ENCODE measurements at regions not wholly inside any gene's neighbourhood (a gene's known extent, or its start where the extent isn't known, plus 50 kb on each side); places are given as distances from the start of the nearest gene placed in this dataset.

DNA sequence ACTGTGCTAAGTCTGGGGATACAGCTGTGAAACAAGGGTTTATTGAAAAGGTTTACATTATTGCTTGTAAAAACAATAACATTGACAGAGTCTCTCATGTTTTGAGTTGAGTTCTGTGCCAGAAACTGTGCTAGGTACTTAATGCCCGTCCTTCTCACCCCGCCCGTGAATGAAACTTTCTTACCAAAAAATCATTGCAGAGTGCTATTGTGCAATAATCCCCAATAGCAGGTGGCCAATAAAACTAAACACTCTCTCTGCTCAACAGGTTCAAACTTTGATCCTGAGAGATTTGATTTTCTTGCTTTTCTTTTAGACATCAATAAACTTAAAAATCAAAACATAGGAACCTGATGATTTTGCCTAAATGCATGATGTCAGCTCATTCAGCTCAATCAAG, 441.6 kb downstream of the HAPSTR1 start:
- DNase-seq = no peak

DNA sequence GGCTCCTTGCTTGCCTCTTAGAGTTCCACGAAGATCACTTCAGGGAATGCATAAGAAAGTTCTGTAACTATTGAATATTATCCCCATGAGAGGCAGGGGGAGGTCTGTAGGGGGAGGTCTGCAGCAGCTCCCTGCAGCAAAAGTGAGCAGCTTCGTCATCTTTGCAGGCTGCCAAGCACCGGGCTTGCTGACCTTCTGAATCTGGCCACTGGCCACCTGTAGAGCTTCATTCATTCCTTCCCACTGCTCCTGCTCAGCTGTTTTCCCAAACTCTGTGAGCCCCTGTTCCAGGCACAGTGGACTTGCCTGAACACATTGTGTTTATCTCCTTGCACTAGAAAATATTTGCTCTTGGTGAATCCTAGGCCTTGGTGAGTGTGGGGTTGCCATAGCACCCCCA, 443.3 kb downstream of the HAPSTR1 start:
- no peak for DNase-seq

DNA sequence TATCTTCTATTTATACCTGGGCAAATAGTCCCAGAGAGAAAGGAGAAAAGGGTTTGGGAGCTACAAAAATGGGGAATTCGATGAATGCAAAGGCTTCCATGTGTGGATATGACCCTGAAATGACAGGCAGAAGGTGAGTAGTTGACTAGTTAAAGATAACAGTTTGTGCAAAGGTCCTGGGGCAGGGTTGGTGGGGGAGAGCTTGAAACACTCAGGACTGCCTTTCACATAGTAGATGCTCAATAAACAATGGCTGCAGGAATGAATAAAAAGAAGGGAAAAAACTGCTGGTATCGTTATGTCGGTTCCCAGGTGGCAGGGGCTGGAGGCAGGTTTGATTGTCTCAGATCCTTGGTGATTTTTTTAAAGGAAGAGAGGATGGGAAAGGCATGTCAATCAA, 445.5 kb downstream of the HAPSTR1 start:
- no peak for DNase-seq

DNA sequence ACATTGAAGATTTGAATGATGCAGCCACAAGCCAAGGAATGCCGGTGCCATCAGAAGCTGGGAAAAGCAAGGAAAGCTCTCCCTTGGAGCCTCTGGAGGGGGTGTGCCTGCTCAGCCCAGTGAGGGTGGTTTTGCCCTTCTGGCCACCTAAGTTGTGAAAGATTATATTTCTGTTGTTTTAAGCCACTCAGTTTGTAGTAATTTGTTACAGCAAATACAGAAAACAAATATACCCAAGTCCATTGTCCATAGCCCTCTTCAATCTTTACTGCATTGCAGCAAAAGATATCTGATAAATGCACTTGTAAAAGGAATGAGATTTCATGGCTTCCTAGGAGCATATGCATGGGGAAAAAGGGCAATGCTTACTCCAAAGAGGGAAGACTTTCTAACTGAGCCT, 447.9 kb downstream of the HAPSTR1 start:
- DNase-seq = no peak

DNA sequence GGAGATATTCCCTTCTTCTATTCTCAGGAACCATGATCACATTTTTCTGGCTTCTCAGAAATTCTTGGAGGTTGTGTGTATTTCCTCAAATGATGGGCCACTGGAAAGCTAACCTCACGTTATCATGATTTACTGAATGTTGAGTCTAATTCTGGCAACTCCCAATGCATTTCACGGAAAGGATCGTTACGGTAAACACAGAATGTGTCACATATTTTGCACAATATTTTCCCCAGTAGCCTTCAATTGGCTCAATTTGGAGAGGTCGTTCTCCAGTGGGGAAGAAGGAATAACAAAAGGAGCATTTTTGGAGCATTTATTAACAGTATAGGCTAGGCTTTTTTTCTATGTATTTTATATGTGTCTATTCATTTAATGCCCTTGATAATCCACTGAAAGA, 450.3 kb downstream of the HAPSTR1 start:
- DNase-seq = no peak

GRCh38 chr16:9542165-9542755, 450.8 kb downstream of the HAPSTR1 start:
- no peak for DNase-seq

DNA sequence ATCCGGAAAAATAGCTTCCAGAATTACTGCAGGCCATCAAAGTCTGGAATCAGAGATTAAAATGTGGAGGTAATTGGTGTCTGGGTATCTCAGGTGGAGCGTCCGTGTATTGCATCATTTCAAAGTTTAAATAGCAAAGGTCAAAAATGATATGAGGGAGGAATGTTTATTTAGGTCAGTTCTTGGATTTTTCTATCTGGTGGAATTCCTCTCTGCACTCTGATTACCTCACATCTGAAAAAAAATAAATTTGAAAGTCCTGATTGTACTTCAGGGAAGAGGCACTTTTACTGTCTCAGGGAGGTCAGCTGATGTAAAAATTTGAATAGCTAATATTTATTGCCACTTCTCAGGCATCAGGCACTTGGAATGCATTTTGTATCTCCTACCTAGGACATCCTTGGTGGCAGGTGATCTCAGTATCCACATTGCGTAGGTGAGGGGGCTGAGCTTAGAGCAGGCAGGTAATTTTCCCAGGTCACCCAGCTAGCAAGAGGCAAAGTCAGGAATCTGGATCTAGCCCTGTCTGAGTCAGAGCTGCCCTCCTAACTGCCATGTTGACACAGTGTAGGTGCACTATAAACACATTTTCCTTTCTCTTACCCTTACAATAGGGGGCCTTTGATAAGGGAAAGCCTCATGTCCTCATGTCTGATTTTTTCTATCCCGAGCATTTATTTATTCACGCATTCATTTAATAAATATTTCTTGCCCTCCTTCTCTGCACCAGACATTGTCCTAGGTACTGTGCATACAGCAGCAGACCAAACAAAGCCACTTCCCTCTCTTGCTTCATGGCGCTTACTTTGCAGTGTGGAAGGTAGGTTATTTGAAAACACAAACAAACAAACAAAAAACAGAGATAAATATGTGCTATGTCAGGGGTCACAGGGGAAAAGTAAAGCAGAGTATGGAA, 454.3 kb downstream of the HAPSTR1 start:
- DNase-seq = no peak

- no peak for DNase-seq
Measured at GRCh38 chr16:9546438-9546786, 455.0 kb downstream of the HAPSTR1 start.

DNA sequence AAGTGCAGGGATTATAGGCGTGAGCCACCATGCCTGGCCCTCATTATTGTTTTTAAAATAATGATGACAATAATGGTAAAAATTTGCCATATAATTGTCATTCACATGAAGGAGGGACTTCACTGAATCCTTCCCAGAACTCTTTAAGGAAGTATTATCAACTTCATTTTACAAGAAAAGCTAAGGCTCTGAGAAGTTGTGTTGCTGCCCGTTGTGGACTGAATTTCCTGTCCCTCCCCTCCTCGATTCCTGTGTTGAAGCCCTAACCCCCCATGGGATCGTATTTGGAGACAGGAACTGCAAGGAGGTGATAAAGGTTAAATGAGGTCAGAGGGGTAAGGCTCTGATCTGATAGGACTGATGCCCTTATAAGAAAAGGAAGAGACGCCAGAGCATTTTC, 458.0 kb downstream of the HAPSTR1 start:
- DNase-seq = no peak

DNA sequence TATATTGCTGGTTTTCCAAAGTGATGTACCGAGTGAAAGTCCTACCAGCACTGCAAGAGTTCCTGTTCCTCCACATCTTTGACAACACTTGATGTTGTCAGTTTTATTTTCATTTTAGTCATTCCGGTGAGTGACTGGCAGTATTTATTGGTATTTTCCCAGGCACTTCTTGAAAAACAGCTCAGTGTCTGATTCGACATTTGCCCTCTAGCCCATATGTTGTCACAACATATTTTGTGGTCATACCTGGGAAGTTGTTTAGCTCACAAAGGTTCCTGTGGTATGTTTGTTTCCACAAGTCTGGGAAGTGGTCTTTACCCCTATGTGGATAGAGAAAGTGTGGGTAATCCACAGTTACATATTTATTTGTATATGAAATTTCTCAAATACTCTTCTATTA, 463.6 kb downstream of the HAPSTR1 start:
- DNase-seq = no peak

GRCh38 chr16:9556949-9557665, 465.7 kb downstream of the HAPSTR1 start:
- DNase-seq = no peak

- no peak for DNase-seq
Measured at GRCh38 chr16:9557713-9558112, 466.3 kb downstream of the HAPSTR1 start.

GRCh38 chr16:9566099-9566498, 474.7 kb downstream of the HAPSTR1 start:
- no peak for DNase-seq

- no peak for DNase-seq
Measured at GRCh38 chr16:9567666-9568065, 476.2 kb downstream of the HAPSTR1 start.

GRCh38 chr16:9568261-9568660, 476.8 kb downstream of the HAPSTR1 start:
- no peak for DNase-seq

DNA sequence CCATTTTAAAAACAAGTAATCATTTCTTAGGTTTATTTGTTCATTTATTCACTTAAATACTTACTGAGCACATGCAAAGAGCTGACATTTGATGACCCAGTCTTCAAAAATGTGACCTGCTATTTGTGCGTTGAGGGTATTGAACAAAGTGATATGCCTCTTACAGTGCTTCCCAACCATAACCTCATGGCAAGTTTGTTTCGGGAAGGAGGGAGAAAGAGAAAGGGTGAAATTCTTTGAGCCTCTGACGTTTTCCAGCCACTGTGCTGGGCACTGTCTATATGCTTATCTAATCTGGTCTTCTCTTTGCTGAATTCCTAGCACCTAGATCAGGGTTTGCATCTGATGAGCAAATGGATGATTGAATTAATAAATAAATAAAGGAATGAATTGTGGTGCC, 479.1 kb downstream of the HAPSTR1 start:
- no peak for DNase-seq

DNA sequence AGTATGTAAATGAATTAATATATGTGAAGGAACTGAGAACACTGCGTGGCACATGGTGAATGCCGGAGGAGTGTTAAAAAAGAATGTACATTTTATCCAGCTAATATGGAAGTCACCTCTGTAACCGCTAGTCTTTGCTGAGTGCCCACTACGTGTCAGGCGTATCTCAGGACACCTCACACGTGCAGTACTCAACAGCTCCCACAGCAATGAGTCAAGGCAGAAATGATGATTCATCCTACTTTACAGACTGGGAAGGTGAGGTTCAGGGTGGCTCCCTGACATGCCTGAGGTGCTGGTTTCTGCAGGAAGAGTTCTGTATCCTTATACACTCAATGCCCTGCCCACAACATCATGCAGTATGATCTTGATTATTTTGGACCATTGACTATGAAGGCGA, 487.0 kb downstream of the HAPSTR1 start:
- DNase-seq = no peak

- DNase-seq = no peak
Measured at GRCh38 chr16:9580025-9580424, 488.6 kb downstream of the HAPSTR1 start.

DNA sequence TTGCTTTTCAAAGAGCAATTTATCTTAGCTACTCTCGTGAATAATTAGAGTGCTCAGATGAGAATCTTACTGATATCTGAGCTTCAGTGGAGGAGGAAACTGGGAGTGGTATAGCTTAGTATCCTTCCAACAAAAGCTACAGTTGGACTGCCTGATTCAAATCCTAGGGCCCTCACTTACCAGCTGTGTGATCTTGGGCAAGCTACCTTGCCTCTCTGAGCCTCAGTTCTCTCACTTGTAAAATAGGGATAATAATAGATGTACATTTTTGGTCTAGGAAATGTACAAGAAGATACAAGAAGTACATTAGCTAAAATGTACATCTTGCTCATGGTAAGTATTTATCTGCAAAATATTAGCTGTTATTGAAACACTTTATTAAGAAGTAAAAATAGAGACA, 502.0 kb downstream of the HAPSTR1 start:
- DNase-seq = no peak

DNA sequence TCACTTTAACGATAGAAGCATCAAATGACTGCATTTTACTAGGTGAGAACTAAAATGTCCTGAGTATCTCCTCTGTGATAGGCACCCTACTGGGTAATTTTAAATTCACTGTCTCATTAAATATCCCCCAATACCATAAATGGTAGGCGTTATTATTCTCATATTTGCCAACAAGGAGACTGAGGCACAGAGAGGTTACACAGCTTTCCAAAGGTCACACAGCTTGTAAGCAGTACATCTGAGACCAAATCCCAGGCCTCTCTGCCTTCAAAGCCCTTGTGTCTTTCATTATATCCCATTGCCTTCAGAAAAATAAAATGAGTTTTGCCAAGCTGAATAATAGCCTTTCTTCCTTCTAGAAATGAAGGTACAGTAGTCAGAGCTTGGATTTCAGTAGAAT, 502.6 kb downstream of the HAPSTR1 start:
- no peak for DNase-seq

- no peak for DNase-seq
Measured at GRCh38 chr16:9594946-9595345, 503.5 kb downstream of the HAPSTR1 start.

GRCh38 chr16:9595393-9595792, 503.9 kb downstream of the HAPSTR1 start:
- DNase-seq = no peak

- no peak for DNase-seq
Measured at GRCh38 chr16:9596788-9597187, 505.3 kb downstream of the HAPSTR1 start.
